AG09319 (cell line): ENCODE measurements at regions not wholly inside any gene's neighbourhood (a gene's known extent, or its start where the extent isn't known, plus 50 kb on each side); places are given as distances from the start of the nearest gene placed in this dataset.

Source experiments
- DNase-seq: peaks from one replicate; pipeline ENCODE4 v3.0.0-alpha.2; 2010; ENCODE audit warnings: low read depth; ENCODE audit errors: extremely low read depth
- CTCF ChIP-seq: IDR thresholded peaks from 2 replicates; pipeline ENCODE4 v1.5.1; 2011; ENCODE audit warnings: low read depth, mild to moderate bottlenecking, inconsistent platforms, low read length, moderate library complexity

DNA sequence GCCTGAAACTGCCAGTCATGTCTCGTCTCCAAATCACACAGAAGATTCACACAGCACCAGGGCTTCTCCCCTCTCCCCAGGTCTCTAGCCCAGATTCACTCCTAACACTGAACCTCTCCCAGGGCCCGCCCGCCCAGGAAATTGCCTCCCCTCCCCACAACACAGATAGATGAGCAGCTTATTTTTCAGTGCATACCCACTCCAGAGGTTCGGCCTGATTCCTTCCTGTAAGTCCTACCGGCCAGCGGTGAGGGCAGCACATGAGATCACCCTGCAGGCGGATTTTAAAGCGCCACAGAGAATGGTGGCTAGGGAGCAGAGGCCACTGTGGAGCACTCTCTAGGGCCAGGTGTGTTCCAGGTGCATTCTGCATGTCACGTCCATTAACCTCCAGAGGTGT, 301.8 kb downstream of the IRF8 start:
- no peak for TF ChIP-seq CTCF
- DNase-seq, result no peak

DNA sequence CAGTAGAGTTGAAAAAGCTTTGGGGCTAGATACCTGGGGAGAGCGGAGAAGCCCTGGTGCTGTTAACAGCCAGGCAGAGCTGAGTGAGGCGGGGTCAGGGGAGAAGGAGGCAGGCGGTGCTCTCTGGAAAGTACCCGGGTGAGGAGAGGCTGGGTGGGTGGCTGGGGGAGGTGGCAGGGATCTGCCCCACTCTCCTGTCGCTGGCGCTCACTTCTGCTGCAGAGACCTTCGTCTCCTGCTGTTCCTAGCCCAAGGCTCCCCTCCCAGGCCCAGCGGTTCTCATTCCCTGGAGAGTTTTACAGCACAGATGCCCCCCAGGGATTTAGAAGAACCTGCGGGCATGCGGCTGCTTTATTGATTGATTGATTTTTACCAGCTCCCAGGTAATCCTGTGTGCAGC, 302.8 kb downstream of the IRF8 start:
- no peak for DNase-seq
- no peak for TF ChIP-seq CTCF

- no peak for TF ChIP-seq CTCF
- no peak for DNase-seq
Observed at GRCh38 chr16:86202267-86202666, 303.3 kb downstream of the IRF8 start.

GRCh38 chr16:86202760-86203426, 303.9 kb downstream of the IRF8 start:
- no peak for TF ChIP-seq CTCF

DNA sequence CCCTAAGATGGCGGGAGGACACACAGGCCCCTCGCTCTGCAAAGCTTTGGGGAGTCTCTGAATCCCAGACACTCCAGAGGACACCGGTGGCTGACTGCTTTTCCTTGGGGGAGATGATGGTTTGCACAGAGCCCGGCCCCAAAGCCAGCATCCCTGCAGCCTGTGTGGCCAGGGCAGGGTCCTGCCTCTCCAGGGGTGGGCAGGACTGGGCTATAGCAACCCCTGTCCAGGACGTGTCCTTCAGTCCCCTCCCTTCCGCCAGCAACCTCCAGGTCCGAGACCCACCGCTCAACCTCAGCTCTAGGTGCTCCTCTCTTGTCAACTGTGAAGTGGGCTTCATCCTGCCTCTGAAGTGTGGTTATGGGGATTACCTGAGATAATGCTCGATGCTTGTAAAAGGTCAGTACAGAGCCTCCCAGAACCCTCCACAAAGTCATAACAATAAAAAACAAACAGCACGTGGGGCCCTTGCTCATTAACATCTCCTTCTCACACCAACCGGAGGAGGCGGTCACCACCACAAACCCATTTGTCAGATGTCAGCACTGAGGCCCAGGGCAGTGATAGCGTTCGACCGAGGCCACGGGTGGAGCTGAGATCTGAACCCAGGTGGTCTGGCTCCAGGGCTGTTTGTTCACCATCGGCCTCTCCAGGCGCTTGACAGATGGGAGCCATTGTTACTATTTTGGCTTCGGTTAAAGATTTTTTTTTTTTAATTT, 304.8 kb downstream of the IRF8 start:
- DNase-seq, result no peak
- no peak for TF ChIP-seq CTCF

More at GRCh38 chr16:86202760-86203426, 303.9 kb downstream of the IRF8 start:
- no peak for DNase-seq

DNA sequence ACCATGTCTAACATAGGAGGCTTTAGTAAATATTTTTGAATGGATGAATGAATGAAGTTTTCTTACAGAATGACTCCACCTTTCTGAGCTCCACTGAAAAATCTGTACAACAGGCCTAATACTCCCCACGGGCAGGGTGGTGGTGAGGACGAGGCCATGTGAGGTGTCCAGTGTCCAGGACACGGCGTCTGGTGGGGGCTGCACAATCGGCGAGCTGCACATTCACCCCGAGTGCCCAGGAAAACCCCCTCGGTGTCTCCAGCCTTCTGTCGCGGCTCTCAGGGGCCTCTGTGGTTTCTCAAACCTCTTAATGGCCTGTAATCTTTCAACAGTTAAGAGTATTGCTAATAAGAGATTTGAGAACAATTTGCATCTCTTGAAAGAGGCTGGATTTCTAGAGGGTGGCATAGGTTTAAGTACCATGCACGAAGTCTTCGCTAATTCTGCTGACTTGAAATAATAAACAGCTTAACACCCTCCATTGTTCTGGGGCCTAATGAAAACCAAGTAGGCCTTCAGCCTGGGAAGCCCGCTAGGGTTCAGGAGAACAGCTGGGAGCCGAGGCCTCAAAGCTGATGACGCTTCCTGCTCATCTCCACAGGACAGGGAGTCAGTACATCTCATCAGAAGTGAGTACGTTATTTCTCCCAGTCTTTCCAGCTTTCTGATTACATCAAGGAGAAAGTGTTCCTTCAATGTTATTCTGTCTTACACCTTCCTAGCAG, 304.6 kb upstream of the FOXF1 start:
- TF ChIP-seq CTCF, result no peak
- DNase-seq, result no peak

DNA sequence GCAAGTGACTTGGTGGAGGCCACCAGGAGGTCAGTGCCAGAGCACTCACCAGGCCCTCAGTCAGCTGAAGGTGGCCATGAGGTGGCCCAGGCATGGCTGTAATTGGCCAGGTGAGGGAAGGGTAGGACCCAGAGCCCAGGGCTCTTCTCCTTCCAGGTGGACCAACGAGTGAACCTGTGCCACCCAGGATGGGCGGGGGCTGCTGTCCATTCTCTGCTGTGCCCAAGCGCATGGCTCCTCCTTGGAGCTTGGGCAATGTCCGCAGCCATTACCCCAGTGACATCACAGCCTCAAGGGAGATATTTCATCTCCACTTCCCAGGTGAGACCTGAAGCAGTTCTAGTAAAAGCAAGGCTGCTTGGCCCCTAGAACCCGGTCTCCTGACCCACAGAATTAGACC, 303.0 kb upstream of the FOXF1 start:
- no peak for TF ChIP-seq CTCF
- no peak for DNase-seq
